ENCODE measurements at regions not wholly inside any gene's neighbourhood (a gene's known extent, or its start where the extent isn't known, plus 50 kb on each side); places are given as distances from the start of the nearest gene placed in this dataset.

- DNase-seq (ENCODE audit: low spot score in 2 of 2) (no peak), FAIRE-seq (no peak)
Observed at GRCh38 chr7:153422291-153423209, 629.6 kb upstream of the DPP6 start.

- FAIRE-seq (no peak), DNase-seq (ENCODE audit: low spot score in 2 of 2) (no peak)
Observed at GRCh38 chr7:153423210-153423590, 629.0 kb upstream of the DPP6 start.

GRCh38 chr7:153430931-153431330 lies 621.3 kb upstream of the DPP6 start:
- FAIRE-seq (no peak), DNase-seq (ENCODE audit: low spot score in 2 of 2) (no peak)

GRCh38 chr7:153432063-153432462 lies 620.1 kb upstream of the DPP6 start:
- DNase-seq (ENCODE audit: low spot score in 2 of 2): no peak
- no peak for FAIRE-seq

- FAIRE-seq: no peak
- DNase-seq (ENCODE audit: low spot score in 2 of 2): no peak
Observed at GRCh38 chr7:153433223-153433622, 619.0 kb upstream of the DPP6 start.

- no peak for DNase-seq (ENCODE audit: low spot score in 2 of 2)
- FAIRE-seq: no peak
Observed at GRCh38 chr7:153440715-153441114, 611.5 kb upstream of the DPP6 start.

- FAIRE-seq (no peak), DNase-seq (ENCODE audit: low spot score in 2 of 2) (no peak)
Observed at GRCh38 chr7:153443032-153443701, 609.0 kb upstream of the DPP6 start.

GRCh38 chr7:153444641-153445040 lies 607.6 kb upstream of the DPP6 start:
- FAIRE-seq: no peak

GRCh38 chr7:153445641-153446040 lies 606.6 kb upstream of the DPP6 start:
- FAIRE-seq: no peak
- DNase-seq (ENCODE audit: low spot score in 2 of 2): no peak

More at GRCh38 chr7:153444641-153445040, 607.6 kb upstream of the DPP6 start:
- DNase-seq (ENCODE audit: low spot score in 2 of 2): no peak

- no peak for DNase-seq (ENCODE audit: low spot score in 2 of 2)
- FAIRE-seq: no peak
Observed at GRCh38 chr7:153446490-153446889, 605.7 kb upstream of the DPP6 start.

- FAIRE-seq (no peak), DNase-seq (ENCODE audit: low spot score in 2 of 2) (no peak)
Observed at GRCh38 chr7:153447011-153447410, 605.2 kb upstream of the DPP6 start.

GRCh38 chr7:153452661-153453060 lies 599.5 kb upstream of the DPP6 start:
- DNase-seq (ENCODE audit: low spot score in 2 of 2) (no peak), FAIRE-seq (no peak)

GRCh38 chr7:153454306-153454705 lies 597.9 kb upstream of the DPP6 start:
- FAIRE-seq: no peak
- no peak for DNase-seq (ENCODE audit: low spot score in 2 of 2)

- DNase-seq (ENCODE audit: low spot score in 2 of 2): no peak
- no peak for FAIRE-seq
Observed at GRCh38 chr7:153457746-153458145, 594.5 kb upstream of the DPP6 start.

- no peak for DNase-seq (ENCODE audit: low spot score in 2 of 2)
- FAIRE-seq: no peak
Observed at GRCh38 chr7:153470004-153470671, 582.1 kb upstream of the DPP6 start.

- FAIRE-seq (no peak), DNase-seq (ENCODE audit: low spot score in 2 of 2) (no peak)
Observed at GRCh38 chr7:153472516-153472915, 579.7 kb upstream of the DPP6 start.

- FAIRE-seq (no peak), DNase-seq (ENCODE audit: low spot score in 2 of 2) (no peak)
Observed at GRCh38 chr7:153473185-153473584, 579.0 kb upstream of the DPP6 start.

GRCh38 chr7:153475239-153475638 lies 577.0 kb upstream of the DPP6 start:
- DNase-seq (ENCODE audit: low spot score in 2 of 2) (no peak), FAIRE-seq (no peak)

GRCh38 chr7:153476166-153476565 lies 576.0 kb upstream of the DPP6 start:
- FAIRE-seq (no peak), DNase-seq (ENCODE audit: low spot score in 2 of 2) (no peak)

- no peak for FAIRE-seq
- DNase-seq (ENCODE audit: low spot score in 2 of 2): no peak
Observed at GRCh38 chr7:153496257-153496656, 555.9 kb upstream of the DPP6 start.

GRCh38 chr7:153503093-153503492 lies 549.1 kb upstream of the DPP6 start:
- FAIRE-seq (no peak), DNase-seq (ENCODE audit: low spot score in 2 of 2) (no peak)

Measured in frontal cortex (tissue), 3 donors.